ENCODE measurements at regions not wholly inside any gene's neighbourhood (a gene's known extent, or its start where the extent isn't known, plus 50 kb on each side); places are given as distances from the start of the nearest gene placed in this dataset.

- TF ChIP-seq POLR2A (IDR thresholded peaks at IDR 0.05) (no peak), CTCF (IDR thresholded peaks at IDR 0.05) (no peak)
These were observed 204.1 kb upstream of the DMD start for GRCh38 chrX:33415459-33415858.
